ENCODE measurements at regions not wholly inside any gene's neighbourhood (a gene's known extent, or its start where the extent isn't known, plus 50 kb on each side); places are given as distances from the start of the nearest gene placed in this dataset.
"Not testable (repeated sequence)": the region's sequence is repeated elsewhere in the genome, so short reads cannot be mapped to it uniquely, and the experiment has no call there.

DNA sequence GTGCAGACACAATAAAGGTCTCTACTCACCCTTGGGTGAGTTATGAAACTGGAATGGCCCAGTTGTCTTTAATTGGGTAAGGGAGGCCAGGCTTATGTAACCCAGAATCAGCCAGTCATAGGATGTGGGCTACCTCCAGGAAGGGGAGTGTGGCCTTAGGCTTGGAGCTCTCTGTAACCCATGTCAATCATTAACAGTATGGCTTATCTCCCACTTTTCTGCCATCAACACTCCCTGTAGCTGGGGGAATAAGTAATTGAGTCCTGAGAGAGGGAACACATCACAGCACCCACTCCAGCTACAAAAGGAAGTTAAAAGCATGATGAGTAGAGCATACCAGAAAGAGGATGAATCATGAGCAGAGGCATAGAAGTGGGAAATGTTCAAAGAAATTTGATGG, 327.0 kb upstream of the DUSP10 start:
- Histone ChIP-seq H3K27me3 (replicated peaks) (no peaks in the 10 kb centered on the region), H3K9me3 (replicated peaks) (peaks cover 10% of the 10 kb centered on the region), H3K4me1 (replicated peaks) (peaks cover 9% of the 10 kb centered on the region; the same call in 1 of the 2 replicates), H3K36me3 (no peaks in the 10 kb centered on the region), H3K4me3 (no peak overlapping the region), H3K27ac (no peak overlapping the region)
- no peak for DNase-seq (ENCODE audit: low read depth in 1 of 2, low spot score in 2 of 2)

DNA sequence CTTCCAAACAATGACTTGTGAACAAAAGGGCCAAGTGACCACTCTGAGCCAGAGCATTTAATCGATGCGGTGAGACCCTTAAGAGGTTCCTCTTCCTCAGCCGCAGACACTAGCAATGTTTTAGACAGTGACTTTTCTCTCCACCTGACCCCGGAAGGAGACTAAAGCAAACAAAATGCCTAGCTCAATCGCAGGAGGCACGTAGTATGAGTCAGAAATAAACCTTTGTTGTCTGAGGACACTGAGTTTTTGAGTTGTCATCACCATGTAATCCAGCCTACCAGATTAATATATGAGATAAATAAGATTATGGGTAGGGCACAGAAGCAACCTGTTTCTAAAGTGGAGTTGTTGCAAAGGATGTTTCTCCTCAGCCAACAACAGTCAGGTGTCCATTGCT, 326.2 kb upstream of the DUSP10 start:
- Histone ChIP-seq H3K27ac (no peak overlapping the region), H3K9me3 (replicated peaks) (peaks cover 10% of the 10 kb centered on the region), H3K36me3 (no peaks in the 10 kb centered on the region), H3K4me3 (no peak overlapping the region), H3K27me3 (replicated peaks) (no peaks in the 10 kb centered on the region), H3K4me1 (replicated peaks) (0 out of 2 replicates have a peak, but pooled peaks cover 4% of the 10 kb centered on the region)
- DNase-seq (ENCODE audit: low read depth in 1 of 2, low spot score in 2 of 2) = no peak

DNA sequence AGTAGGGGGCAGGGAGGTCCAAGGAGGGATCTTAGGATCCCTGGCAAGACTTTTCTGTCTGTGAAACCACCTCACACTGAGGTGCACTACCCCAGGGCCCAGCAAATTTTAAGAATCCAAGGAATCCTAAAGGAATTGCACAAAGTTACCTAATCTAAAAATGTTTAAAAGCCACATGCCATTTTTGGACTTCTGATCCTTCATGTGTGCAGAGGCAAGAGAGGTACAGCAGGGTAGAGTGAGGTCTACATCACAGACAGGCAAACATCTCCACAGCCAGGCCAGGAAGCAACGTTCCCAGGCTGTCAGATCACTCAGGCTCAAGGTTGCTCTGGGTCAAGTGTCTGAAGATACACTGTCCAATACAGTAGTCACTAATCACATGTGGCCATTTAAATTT, 324.6 kb upstream of the DUSP10 start:
- peaks cover 10% of the 10 kb centered on the region for H3K9me3 ChIP-seq (replicated peaks)
- no peak overlapping the region for H3K4me3 ChIP-seq
- H3K4me1 ChIP-seq (replicated peaks) = 0 out of 2 replicates have a peak, but pooled peaks cover 4% of the 10 kb centered on the region
- no peak for DNase-seq (ENCODE audit: low read depth in 1 of 2, low spot score in 2 of 2)
- no peak overlapping the region for H3K27ac ChIP-seq
- H3K27me3 ChIP-seq (replicated peaks) = no peaks in the 10 kb centered on the region
- H3K36me3 ChIP-seq = no peaks in the 10 kb centered on the region

- 0 out of 2 replicates have a peak, but pooled peaks cover 4% of the 10 kb centered on the region for H3K4me1 ChIP-seq (replicated peaks)
- no peaks in the 10 kb centered on the region for H3K27me3 ChIP-seq (replicated peaks)
- no peak for DNase-seq (ENCODE audit: low read depth in 1 of 2, low spot score in 2 of 2)
- no peaks in the 10 kb centered on the region for H3K36me3 ChIP-seq
- H3K4me3 ChIP-seq = no peak overlapping the region
- no peak overlapping the region for H3K27ac ChIP-seq
- H3K9me3 ChIP-seq (replicated peaks) = peaks cover 10% of the 10 kb centered on the region
Observed at GRCh38 chr1:222065234-222065633, 323.3 kb upstream of the DUSP10 start.

DNA sequence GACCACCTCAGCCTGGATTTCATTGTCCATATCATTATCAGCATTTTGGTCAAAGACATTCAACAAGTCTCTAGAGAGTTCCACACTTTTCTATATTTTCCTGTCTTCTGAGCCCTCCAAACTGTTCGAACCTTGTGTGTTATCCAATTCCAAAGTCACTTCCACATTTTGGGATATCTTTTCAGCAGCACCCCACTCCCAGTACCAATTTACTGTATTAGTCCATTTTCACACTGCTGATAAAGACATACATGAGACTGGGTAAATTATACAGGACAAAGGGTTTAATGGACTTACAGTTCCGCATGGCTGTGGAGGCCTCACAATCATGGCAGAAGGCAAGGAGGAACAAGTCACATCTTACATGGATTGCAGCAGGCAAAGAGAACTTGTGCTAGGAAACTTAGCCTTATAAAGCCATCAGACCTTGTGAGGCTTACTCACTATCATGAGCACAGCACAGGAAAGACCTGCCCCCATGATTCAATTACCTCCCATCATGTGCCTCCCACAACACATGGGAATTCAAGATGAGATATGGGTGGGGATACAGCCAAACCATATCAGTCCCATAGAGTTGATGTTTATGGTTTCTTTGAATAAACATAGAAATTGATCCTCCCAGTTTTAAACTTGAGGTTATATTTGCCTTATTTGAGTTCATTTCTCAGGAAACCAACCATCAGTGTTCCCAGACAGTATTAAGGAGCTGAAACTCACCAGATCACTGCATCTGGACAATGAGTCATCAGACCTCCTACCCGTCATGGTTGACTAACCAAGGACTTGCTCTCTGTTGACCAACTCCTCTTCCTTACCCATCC, 322.7 kb upstream of the DUSP10 start:
- Histone ChIP-seq H3K4me1 (replicated peaks) (0 out of 2 replicates have a peak, but pooled peaks cover 4% of the 10 kb centered on the region), H3K9me3 (replicated peaks) (peaks cover 9% of the 10 kb centered on the region), H3K27me3 (replicated peaks) (no peaks in the 10 kb centered on the region), H3K27ac (no peak overlapping the region), H3K36me3 (no peaks in the 10 kb centered on the region), H3K4me3 (no peak overlapping the region)
- no peak for DNase-seq (ENCODE audit: low read depth in 1 of 2, low spot score in 2 of 2)

- Histone ChIP-seq H3K4me3 (no peak overlapping the region), H3K4me1 (replicated peaks) (0 out of 2 replicates have a peak, but pooled peaks cover 4% of the 10 kb centered on the region), H3K27me3 (replicated peaks) (no peaks in the 10 kb centered on the region), H3K9me3 (replicated peaks) (peaks cover 9% of the 10 kb centered on the region), H3K27ac (no peak overlapping the region), H3K36me3 (no peaks in the 10 kb centered on the region)
- DNase-seq (ENCODE audit: low read depth in 1 of 2, low spot score in 2 of 2) = no peak
Observed at GRCh38 chr1:222062640-222063039, 320.8 kb upstream of the DUSP10 start.

GRCh38 chr1:222061711-222062359, 319.9 kb upstream of the DUSP10 start:
- DNase-seq (ENCODE audit: low read depth in 1 of 2, low spot score in 2 of 2) = no peak
- H3K27ac ChIP-seq = no peak overlapping the region
- no peaks in the 10 kb centered on the region for H3K27me3 ChIP-seq (replicated peaks)
- H3K9me3 ChIP-seq (replicated peaks) = peaks cover 9% of the 10 kb centered on the region
- H3K36me3 ChIP-seq = no peaks in the 10 kb centered on the region
- H3K4me1 ChIP-seq (replicated peaks) = 0 out of 2 replicates have a peak, but pooled peaks cover 4% of the 10 kb centered on the region
- no peak overlapping the region for H3K4me3 ChIP-seq

DNA sequence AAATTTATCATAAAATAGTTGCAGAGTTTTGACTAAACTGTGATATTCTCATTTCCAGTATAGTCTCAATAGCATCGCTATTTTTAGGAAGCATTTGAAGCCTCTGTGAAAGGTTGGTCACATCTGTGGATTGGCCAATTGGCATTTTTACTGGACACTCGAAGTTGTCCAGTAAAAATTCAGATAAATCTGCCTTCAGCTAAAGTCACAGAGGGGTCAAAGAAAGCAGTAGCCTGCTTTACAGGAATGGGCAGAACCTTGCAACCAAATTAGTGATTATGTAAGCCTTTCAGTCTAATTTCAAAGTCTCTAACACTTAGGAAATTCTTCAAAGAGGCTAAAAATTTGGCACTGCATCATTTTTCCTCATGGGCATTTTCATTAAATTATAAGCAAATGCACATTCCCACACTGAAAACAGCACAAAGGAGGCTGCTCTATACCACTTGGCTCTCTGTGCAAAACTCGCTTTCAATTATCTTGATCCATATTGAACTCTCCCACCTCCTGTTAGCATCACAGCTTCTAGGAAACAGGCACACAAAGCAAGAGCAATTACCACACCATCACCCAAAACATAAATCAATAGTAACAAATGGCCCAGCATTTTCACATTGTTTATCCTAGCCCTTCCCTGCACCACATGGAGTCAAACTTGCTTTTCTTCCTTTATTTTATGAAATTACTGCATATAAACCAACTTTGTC, 318.5 kb upstream of the DUSP10 start:
- Histone ChIP-seq H3K4me3 (no peak overlapping the region), H3K27ac (no peak overlapping the region), H3K4me1 (replicated peaks) (0 out of 2 replicates have a peak, but pooled peaks cover 4% of the 10 kb centered on the region), H3K27me3 (replicated peaks) (no peaks in the 10 kb centered on the region), H3K9me3 (replicated peaks) (peaks cover 9% of the 10 kb centered on the region), H3K36me3 (no peaks in the 10 kb centered on the region)
- no peak for DNase-seq (ENCODE audit: low read depth in 1 of 2, low spot score in 2 of 2)

DNA sequence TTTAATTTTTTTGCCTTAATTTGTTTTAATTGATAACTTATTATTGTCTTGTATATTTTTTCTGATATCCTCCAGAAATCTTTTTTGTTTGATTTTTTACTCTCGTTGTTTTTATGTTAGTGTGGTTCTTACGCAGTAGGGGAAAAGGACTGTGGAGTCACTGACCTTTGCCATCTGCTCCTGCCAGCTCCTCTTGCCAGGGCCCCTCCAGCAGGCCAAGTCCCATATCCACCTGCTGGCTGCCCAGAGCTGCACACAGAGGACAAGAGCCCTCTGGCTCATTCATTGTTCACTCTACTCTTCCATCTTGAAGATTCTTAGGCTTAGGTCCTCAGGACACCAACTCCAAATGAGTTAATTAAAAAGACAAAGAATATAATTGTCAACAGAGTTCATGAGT, 316.4 kb upstream of the DUSP10 start:
- DNase-seq (ENCODE audit: low read depth in 1 of 2, low spot score in 2 of 2) = no peak
- Histone ChIP-seq H3K4me1 (replicated peaks) (no peaks in the 10 kb centered on the region), H3K4me3 (no peak overlapping the region), H3K27me3 (replicated peaks) (no peaks in the 10 kb centered on the region), H3K36me3 (no peaks in the 10 kb centered on the region), H3K9me3 (replicated peaks) (no peaks in the 10 kb centered on the region), H3K27ac (no peak overlapping the region)

GRCh38 chr1:222057162-222057561, 315.3 kb upstream of the DUSP10 start:
- H3K4me3 ChIP-seq = no peak overlapping the region
- DNase-seq (ENCODE audit: low read depth in 1 of 2, low spot score in 2 of 2) = no peak
- H3K9me3 ChIP-seq (replicated peaks) = no peaks in the 10 kb centered on the region
- H3K4me1 ChIP-seq (replicated peaks) = no peaks in the 10 kb centered on the region
- H3K27me3 ChIP-seq (replicated peaks) = no peaks in the 10 kb centered on the region
- H3K27ac ChIP-seq = no peak overlapping the region
- H3K36me3 ChIP-seq = no peaks in the 10 kb centered on the region

- no peak overlapping the region for H3K4me3 ChIP-seq
- no peaks in the 10 kb centered on the region for H3K9me3 ChIP-seq (replicated peaks)
- DNase-seq (ENCODE audit: low read depth in 1 of 2, low spot score in 2 of 2) = no peak
- H3K27ac ChIP-seq = no peak overlapping the region
- no peaks in the 10 kb centered on the region for H3K36me3 ChIP-seq
- H3K27me3 ChIP-seq (replicated peaks) = no peaks in the 10 kb centered on the region
- no peaks in the 10 kb centered on the region for H3K4me1 ChIP-seq (replicated peaks)
Observed at GRCh38 chr1:222054416-222054815, 312.5 kb upstream of the DUSP10 start.

DNA sequence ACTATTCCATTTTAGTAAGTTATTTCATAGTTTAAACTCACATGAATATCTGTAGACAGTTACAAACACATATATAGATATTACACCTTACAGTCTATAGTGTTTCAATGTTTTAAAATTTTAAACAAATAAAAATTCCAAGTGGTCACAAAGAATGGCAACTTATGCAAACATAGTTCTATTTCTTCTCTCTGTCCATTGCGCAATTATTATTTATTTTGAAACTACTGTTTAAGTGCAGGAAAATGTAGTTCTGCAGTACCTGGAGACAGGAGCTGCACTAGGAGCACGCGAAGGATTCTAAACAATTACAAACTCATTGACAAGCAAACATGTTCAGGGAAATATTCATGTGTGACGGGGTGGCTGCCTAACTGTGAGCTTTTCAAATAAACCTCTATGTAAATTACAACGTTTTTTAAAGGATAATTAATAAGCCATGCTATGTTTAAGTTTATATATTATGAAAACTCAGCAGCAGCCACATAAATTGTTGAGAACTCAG, 312.0 kb upstream of the DUSP10 start:
- Histone ChIP-seq H3K4me1 (replicated peaks) (peaks cover 4% of the 10 kb centered on the region), H3K9me3 (replicated peaks) (no peaks in the 10 kb centered on the region), H3K27me3 (replicated peaks) (no peaks in the 10 kb centered on the region), H3K27ac (no peak overlapping the region), H3K36me3 (no peaks in the 10 kb centered on the region), H3K4me3 (no peak overlapping the region)
- DNase-seq (ENCODE audit: low read depth in 1 of 2, low spot score in 2 of 2) = no peak

DNA sequence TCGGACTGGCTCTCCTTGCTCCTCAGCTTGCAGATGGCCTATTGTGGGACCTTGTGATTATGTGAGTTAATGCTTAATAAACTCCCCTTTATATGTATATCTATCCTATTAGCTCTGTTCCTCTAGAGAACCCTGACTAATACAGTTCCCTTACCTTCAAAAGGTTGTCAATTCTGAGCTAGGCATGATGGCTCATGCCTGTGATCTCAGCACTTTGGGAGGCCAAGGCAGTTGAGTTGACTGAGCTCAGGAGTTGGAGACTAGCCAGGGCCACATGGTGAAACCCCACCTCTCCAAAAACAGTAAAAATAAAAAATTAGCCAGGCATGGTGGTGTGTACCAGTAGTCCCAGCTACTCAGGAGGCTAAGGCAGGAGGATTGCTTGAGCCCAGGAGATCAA, 309.4 kb upstream of the DUSP10 start:
- H3K4me1 ChIP-seq (replicated peaks) = peaks cover 19% of the 10 kb centered on the region
- not testable (repeated sequence) for H3K27ac ChIP-seq; H3K36me3 ChIP-seq; H3K27me3 ChIP-seq (replicated peaks); DNase-seq (ENCODE audit: low read depth in 1 of 2, low spot score in 2 of 2); H3K9me3 ChIP-seq (replicated peaks); H3K4me3 ChIP-seq

GRCh38 chr1:222049661-222050060, 307.8 kb upstream of the DUSP10 start:
- H3K4me1 ChIP-seq (replicated peaks) = peaks cover 23% of the 10 kb centered on the region
- DNase-seq (ENCODE audit: low read depth in 1 of 2, low spot score in 2 of 2); H3K27me3 ChIP-seq (replicated peaks); H3K4me3 ChIP-seq; H3K27ac ChIP-seq; H3K9me3 ChIP-seq (replicated peaks); H3K36me3 ChIP-seq: not testable (repeated sequence)
